Epithelial cell of proximal tubule (primary cell): ENCODE measurements at regions not wholly inside any gene's neighbourhood (a gene's known extent, or its start where the extent isn't known, plus 50 kb on each side); places are given as distances from the start of the nearest gene placed in this dataset.

Experiments
- DNase-seq: peaks from one replicate; pipeline ENCODE4 v3.0.0-alpha.2; 2011; ENCODE audit warnings: low read depth
- H3K4me3 ChIP-seq: 2 replicates; pipeline ENCODE4 v1.5.1; 2011; ENCODE audit warnings: low read depth, mild to moderate bottlenecking, low read length
- CTCF ChIP-seq: conservative IDR thresholded peaks from 2 replicates; pipeline ENCODE4 v1.5.1; 2012; ENCODE audit warnings: low read depth, mild to moderate bottlenecking, low read length

DNA sequence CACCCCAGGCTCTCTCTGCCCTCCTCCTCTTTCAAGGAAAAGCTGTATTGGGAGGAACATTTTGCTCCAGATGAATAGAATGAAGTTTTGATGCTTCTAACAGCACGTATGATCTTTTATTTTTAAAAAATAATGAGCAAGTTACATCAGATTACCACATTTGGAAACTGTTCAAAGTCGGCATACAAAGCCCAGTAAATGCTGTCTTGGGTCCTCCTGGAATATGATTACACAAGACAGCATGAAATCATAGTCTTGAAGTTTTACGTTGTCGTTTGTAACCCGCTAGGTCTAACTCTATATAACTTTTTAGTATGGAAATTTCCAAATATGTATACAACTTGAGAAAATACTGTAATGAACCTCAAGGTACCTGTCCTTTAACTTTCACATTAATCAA, 385.6 kb downstream of the HLX start:
- TF ChIP-seq CTCF, result no peak
- no peak for DNase-seq
- H3K4me3 ChIP-seq, result no peak overlapping the region

DNA sequence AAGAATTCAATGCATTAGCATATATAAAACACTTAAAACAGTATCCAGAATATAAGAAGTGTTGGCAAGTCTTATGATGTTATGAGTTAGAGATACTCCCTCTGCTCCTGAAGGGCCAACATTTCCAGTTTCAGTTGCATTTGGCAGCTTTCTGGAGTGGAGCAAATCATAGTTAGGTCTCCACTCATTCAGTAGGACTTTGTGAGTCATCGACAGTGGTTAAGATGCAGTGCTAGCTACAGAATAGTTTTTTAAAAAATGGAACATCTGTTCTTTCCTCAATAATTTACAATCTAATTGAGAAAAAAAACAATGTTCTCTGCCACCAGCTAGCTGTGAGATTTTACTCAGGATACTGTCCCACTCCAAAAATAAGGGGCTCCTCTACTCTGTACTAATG, 389.1 kb downstream of the HLX start:
- no peak for DNase-seq
- TF ChIP-seq CTCF, result no peak
- H3K4me3 ChIP-seq, result no peak overlapping the region

- H3K4me3 ChIP-seq, result no peak overlapping the region
- no peak for TF ChIP-seq CTCF
- no peak for DNase-seq
These were observed 392.5 kb downstream of the HLX start for GRCh38 chr1:221271701-221272100.

DNA sequence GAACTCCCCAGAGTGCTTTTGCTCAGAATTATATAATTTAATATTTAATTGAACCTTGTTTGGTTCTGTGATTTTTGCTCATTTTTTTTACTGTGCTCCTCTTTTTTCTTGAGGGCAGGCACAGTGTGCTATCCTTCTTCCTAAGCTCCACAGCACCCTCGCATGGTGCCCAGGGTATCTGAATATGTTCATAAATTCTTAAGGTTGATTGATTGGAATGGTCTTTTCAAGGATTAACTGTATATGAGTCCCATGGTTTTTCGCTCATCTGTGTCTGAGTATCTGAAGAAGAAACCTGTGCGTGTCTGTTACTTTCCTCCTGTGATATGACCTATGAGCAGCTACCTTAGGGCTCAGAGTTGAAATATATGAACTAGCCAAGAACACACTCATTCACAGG, 393.7 kb downstream of the HLX start:
- TF ChIP-seq CTCF, result peak; percentile 34
- DNase-seq, result no peak
- H3K4me3 ChIP-seq, result no peak overlapping the region

GRCh38 chr1:221274373-221274772, 395.1 kb downstream of the HLX start:
- no peak overlapping the region for H3K4me3 ChIP-seq
- no peak for TF ChIP-seq CTCF
- no peak for DNase-seq

DNA sequence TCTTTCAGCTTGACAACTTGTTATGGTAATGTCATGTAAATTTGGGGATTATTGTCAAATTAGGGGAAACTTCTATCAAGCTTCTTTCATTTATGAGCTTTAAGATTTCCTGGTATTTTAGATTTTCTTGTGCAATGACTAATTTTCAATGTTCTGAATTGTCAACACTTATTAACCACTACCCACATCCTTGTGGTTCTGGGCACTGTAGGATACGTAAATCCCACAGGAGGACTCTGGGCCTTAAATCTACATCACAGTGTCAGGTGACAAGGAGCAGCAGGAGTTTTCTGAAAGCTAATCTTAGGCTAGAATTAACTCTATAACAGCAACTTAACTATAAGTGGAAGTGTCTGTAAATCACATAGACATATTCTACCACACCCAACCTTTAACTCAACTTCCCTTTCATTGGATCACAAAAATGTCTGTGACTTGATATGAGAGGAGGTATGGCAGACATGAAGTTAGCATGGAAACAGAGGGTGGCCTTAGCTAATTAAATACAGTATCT, 397.7 kb downstream of the HLX start:
- DNase-seq, result no peak
- TF ChIP-seq CTCF, result no peak
- H3K4me3 ChIP-seq, result no peak overlapping the region

DNA sequence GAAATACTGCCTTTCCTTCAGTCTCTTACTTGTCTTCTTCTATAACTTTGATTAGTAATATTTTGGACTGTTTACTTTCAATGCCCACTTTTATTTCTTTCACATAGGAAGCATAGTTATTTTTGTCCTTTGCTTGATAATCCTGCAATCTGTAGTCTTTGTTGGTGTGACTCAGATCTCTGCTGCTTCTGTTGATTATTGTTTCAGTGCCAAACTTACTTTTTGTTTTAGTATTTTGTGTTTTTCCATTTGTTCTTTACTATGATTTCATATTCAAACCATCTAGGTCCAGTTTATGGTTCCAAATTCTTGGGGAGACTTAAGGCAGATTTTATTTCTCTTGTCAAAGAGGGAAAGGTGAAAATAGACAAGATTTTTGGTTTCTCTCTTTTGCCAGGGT, 399.9 kb downstream of the HLX start:
- H3K4me3 ChIP-seq, result no peak overlapping the region
- no peak for DNase-seq
- TF ChIP-seq CTCF, result no peak
